Loucy (cell line): ENCODE measurements at regions not wholly inside any gene's neighbourhood (a gene's known extent, or its start where the extent isn't known, plus 50 kb on each side); places are given as distances from the start of the nearest gene placed in this dataset.

ENCODE experiments used
- EZH2phosphoT487 ChIP-seq: fragments of 200-600 bp; IDR thresholded peaks from 2 replicates; pipeline ENCODE4 v1.6.1; 2018; ENCODE audit warnings: antibody characterized with exemption, mild to moderate bottlenecking, moderate library complexity, borderline replicate concordance
- TF ChIP-seq, protein P1 (sequence below): fragments of 200-600 bp; sonication (generic); conservative IDR thresholded peaks from 2 replicates; pipeline ENCODE4 v1.5.1; 2014; ENCODE audit warnings: mild to moderate bottlenecking, antibody characterized with exemption, low read length

GRCh38 chr5:117856713-117857112, 1131.6 kb downstream of the DTWD2 start:
- TF ChIP-seq, protein P1, sequence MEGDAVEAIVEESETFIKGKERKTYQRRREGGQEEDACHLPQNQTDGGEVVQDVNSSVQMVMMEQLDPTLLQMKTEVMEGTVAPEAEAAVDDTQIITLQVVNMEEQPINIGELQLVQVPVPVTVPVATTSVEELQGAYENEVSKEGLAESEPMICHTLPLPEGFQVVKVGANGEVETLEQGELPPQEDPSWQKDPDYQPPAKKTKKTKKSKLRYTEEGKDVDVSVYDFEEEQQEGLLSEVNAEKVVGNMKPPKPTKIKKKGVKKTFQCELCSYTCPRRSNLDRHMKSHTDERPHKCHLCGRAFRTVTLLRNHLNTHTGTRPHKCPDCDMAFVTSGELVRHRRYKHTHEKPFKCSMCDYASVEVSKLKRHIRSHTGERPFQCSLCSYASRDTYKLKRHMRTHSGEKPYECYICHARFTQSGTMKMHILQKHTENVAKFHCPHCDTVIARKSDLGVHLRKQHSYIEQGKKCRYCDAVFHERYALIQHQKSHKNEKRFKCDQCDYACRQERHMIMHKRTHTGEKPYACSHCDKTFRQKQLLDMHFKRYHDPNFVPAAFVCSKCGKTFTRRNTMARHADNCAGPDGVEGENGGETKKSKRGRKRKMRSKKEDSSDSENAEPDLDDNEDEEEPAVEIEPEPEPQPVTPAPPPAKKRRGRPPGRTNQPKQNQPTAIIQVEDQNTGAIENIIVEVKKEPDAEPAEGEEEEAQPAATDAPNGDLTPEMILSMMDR, result no peak
- no peak for TF ChIP-seq EZH2phosphoT487
